HG03280 (cell line): ENCODE measurements at regions not wholly inside any gene's neighbourhood (a gene's known extent, or its start where the extent isn't known, plus 50 kb on each side); places are given as distances from the start of the nearest gene placed in this dataset.

Experiments
- ATAC-seq: cut with Tn5 transposase; IDR thresholded peaks from one replicate; pipeline ENCODE4 v1.9.1; 2021; ENCODE audit warnings: mild to moderate bottlenecking, moderate library complexity; ENCODE audit not compliant: unreplicated experiment

GRCh38 chr11:105241136-105241535, 101.6 kb upstream of the CARD18 start:
- ATAC-seq, result no peak

GRCh38 chr11:105236664-105237063, 97.1 kb upstream of the CARD18 start:
- ATAC-seq, result no peak

- ATAC-seq, result no peak
Measured at GRCh38 chr11:105233285-105233684, 93.7 kb upstream of the CARD18 start.

DNA sequence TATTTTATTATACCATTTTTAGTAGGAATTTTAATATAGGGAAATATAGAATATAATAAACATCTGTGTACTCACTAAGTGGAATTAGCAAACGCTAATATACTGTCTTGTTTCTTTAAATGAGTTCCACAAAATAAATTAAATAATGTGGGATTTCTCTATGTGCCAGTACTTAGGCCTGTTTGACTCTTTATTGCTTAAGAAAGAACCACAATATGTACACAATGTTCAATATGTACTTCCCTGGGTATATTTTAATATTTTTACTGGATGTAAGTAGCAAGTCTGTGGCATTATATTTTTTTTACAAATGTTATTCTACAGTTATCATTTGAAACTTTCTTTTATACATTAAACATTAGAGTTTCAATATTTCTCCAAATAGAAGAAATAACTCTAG, 92.5 kb upstream of the CARD18 start:
- ATAC-seq, result no peak

DNA sequence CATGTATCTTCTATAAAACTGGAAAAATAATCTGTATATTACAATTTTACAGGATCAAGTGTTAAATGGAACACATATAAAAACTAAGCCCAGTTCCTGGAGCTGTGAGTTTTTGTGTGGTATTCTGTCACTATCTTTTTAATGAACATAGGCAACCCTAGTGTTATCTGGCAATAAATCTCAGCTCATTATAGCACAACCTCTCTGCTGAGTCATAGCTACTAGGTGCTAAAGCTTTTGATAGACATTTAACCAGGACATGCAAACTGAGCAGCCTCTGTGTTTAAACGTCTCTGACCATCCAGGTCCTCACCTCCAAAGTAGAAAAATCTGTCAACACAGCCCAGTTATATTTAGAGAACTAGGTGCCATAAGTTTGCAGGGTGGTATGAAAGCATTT, 91.0 kb upstream of the CARD18 start:
- no peak for ATAC-seq

- ATAC-seq, result no peak
Measured at GRCh38 chr11:105229761-105230160, 90.2 kb upstream of the CARD18 start.

GRCh38 chr11:105229257-105229656, 89.7 kb upstream of the CARD18 start:
- no peak for ATAC-seq

- ATAC-seq, result no peak
Measured at GRCh38 chr11:105227363-105227762, 87.8 kb upstream of the CARD18 start.

GRCh38 chr11:105226766-105227165, 87.2 kb upstream of the CARD18 start:
- no peak for ATAC-seq

DNA sequence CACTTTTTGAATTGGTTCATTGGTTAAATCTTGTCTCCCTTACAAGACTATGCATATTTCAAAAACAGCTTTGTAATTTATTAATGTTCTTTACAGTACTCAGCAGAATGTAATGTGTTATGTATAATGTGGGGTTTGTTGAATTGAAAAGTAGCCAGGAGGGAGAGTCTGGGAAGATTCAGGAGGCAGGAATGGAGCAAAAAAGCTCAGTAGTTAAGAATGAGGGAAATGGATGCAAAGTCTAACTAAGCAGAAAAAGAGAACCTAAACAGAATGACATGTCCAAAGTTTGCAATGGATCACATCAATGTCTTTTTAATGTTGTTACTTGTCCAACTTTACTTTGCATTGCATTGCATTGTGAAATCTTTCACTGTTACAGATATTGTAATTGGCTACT, 86.5 kb upstream of the CARD18 start:
- no peak for ATAC-seq

DNA sequence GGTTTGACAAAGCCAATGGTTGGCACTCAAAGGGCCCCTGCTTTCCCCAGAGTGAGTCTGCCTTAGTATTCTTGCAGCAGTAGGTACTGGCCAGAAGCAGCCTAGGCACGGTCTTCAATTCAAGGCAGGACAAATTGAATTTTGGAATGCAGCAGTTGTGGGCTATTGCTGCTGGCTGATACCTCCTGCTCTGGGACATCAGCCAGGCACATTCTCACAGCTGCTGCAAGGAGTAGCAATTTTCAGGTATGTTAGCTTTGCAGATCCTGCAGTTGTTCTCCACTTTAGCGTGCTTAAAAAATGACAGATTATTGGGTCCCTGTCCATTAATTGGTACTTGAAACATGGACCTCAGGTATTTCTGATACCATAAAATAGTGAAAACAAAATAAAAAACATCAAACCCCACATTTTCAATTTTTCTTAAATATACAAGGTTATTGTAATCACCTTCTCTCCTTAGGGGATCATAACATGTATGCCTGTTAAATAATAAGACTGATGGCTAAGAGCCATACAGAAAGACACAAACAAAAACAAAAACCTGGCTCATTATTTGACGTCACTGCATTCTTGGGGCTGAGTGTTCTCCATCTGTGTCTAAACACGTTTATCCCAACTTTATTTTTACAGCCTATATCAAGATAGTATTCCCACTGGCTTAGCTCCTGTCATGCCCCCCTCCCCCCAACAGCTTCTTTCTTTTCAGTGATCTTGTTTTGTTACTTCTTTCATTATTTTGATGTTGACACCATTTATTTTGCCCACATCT, 85.1 kb upstream of the CARD18 start:
- no peak for ATAC-seq

- no peak for ATAC-seq
Measured at GRCh38 chr11:105220121-105220520, 80.6 kb upstream of the CARD18 start.

DNA sequence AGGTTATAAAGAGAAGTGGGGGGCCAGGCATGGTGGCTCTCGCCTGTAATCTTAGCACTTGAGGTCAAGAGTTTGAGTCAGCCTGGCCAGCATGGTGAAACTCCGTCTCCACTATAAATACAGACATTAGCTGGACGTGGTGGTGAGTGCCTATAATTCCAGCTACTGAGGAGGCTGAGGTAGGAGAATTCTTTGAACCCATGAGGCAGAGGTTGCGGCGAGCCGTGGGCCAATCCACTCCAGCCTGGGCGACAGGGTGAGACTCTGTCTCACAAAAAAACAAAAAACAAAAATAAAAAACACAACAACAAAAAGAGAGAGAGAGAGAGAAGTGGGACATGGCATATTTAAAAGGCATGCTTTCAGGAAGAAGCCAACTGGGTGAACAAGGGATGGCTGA, 80.1 kb upstream of the CARD18 start:
- no peak for ATAC-seq

DNA sequence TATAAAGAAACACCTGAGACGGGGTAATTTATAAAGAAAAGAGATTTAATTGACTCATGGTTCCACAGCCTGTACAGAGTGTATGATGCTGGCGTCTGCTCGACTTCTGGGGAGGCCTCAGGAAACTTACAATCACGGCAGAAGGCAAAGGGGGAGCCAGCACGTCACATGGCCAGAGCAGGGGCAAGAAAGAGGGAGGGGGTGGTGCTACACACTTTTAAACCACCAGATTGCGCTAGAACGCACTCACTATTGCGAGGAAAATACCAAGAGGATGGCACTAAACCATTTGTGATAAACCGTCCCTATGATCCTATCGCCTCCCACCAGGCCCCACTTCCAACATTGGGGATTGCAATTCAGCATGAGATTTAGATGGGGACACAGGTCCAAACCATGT, 79.7 kb upstream of the CARD18 start:
- no peak for ATAC-seq

DNA sequence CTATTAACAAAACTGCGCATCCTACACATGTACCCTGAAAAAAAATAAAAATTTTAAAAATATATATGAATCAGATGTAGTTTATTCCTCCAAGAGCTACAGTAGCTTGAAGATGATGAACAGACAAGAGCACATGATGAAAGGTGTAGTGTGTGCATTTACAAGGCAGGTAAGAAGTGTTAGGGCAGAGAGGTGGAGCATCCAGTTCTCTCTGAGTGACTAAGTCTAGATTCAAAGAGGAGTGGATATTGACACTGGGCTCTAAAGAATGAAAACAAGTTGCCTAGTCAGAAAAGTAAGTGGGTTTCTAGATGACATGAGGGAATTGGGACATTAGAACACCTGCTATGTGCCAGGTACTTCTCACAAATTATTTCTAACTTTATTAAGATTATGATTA, 76.0 kb upstream of the CARD18 start:
- no peak for ATAC-seq

GRCh38 chr11:105211806-105212554, 72.4 kb upstream of the CARD18 start:
- no peak for ATAC-seq

- no peak for ATAC-seq
Measured at GRCh38 chr11:105208019-105208418, 68.5 kb upstream of the CARD18 start.

GRCh38 chr11:105206633-105207032, 67.1 kb upstream of the CARD18 start:
- no peak for ATAC-seq

DNA sequence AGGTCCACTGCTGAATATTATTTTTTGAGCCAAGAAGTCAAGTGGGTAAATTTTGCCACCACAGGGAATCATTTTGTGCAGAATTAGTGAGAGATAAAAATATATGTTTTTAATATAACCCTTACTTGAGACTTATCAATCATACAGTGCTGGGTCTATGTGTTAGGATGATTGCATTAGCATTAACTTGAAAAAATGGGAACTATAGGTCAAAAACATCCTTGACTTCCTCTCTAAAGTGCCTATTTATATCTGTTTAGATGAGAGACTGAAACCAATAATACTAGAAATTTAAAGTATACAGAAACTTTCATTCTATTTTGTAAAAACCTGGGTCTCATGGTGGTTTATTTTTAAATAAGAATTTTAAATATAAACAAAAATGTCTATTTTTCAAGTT, 65.1 kb upstream of the CARD18 start:
- ATAC-seq, result no peak

DNA sequence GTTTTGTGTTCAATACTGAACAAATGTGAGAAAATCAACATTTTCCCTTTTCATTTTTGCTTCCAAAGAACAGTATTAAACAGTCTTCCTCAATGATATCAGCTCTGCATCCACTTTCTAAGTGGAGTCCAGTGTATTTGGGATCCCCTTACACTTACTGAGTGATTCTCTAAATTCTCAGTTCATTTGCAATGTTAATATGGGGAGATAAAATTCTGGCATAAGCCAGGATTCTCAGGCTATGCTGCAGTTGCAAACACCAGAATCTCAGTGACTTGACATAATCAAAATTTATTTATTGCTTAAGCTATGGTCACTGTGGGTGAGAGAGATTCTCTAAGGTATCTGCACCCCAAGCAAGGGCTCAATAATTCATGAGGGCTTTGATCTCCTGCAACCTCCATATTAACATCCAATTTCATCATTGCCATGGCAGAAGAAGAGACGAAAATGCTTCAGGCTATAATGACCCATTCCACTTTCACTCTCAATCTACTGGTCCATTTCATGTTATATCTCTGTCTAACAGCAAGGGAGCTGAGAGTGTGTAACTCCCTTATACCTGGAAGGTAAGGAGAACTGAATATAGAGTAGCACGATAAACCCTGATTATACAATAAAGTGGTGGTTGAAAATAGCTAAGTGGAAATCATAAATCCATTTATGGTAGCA, 64.1 kb upstream of the CARD18 start:
- ATAC-seq, result no peak

GRCh38 chr11:105202844-105203548, 63.4 kb upstream of the CARD18 start:
- ATAC-seq, result no peak
